HL-60 (cell line): ENCODE measurements at regions not wholly inside any gene's neighbourhood (a gene's known extent, or its start where the extent isn't known, plus 50 kb on each side); places are given as distances from the start of the nearest gene placed in this dataset.

Experiments used
- CTCF ChIP-seq: IDR thresholded peaks from one replicate; pipeline ENCODE4 v1.5.1; 2011; ENCODE audit warnings: low read length, control low read depth, inconsistent platforms; ENCODE audit not compliant: insufficient read depth
- GABPA ChIP-seq: IDR thresholded peaks from 2 replicates; pipeline ENCODE4 v1.6.1; 2012; ENCODE audit warnings: low read depth
- POLR2AphosphoS5 ChIP-seq: IDR thresholded peaks from 2 replicates; pipeline ENCODE4 v1.6.1; 2012; ENCODE audit warnings: low read depth

GRCh38 chr9:28824432-28824963 is 1251.2 kb upstream of the C9orf72 start:
- TF ChIP-seq CTCF, result no peak
- TF ChIP-seq POLR2AphosphoS5, result no peak
- no peak for TF ChIP-seq GABPA
